Coronary artery (tissue), 2 donors: ENCODE measurements at regions not wholly inside any gene's neighbourhood (a gene's known extent, or its start where the extent isn't known, plus 50 kb on each side); places are given as distances from the start of the nearest gene placed in this dataset.

Experiments used
- DNase-seq: peaks from one replicate; pipeline ENCODE4 v3.0.0-alpha.2; 2017; ENCODE audit warnings: low spot score
- H3K27ac ChIP-seq, 2 donors: fragments of 200-600 bp; sonication (generic); one replicate each; pipeline ENCODE4 v1.5.1; 2016 to 2019
- H3K4me3 ChIP-seq: fragments of 200-600 bp; sonication (generic); 2 replicates; pipeline ENCODE4 v1.5.1; 2016; ENCODE audit warnings: mild to moderate bottlenecking, moderate library complexity
- CTCF ChIP-seq: fragments of 200-600 bp; sonication (generic); IDR thresholded peaks from one replicate; pipeline ENCODE4 v1.5.1; 2019; ENCODE audit warnings: antibody characterized with exemption

DNA sequence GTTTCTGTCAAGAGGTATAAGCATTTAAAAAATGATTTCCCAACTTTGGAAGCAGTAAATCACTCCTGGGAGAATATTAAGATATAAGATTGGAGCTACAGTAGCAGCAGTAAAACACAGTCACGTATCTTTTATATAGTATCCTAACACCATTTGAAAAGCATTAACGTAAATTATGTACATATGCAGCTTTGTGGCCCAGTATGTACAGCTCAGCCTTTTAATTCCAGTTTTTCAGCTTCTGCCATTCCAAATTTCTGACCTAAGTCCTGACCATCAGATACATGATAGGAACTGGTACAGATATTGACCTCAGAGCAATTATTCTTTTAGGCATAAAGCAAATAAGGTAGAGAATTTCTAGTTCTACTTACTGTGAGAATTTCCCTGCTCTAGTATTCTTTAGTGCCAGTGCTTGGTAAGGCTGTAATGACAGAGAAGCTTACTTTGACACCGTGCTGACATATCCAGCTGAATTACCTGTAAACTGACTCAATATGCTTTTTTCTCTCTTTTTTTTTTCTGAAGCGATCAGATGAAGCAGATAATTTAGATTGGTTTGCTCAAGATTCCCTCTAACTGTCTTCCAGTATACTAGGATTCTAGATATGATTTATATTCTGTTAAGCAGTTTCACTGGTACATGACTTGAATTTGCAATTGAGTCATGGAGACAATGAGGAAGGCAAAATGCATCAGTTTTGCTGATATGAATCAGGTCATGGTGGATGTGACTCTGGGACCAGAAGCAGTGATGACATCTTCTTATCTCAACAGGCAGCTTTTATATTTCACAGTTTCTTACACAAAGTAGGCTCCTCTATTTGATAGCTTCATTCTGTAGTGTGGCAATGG is 703.6 kb downstream of the SLITRK6 start:
- no peak for DNase-seq
- Histone ChIP-seq H3K27ac (no peak overlapping the region), H3K4me3 (no peak overlapping the region)
- TF ChIP-seq CTCF = no peak

- DNase-seq = no peak
- no peak for TF ChIP-seq CTCF
- Histone ChIP-seq H3K27ac (no peak overlapping the region), H3K4me3 (no peak overlapping the region)
Measured at GRCh38 chr13:85093808-85094207, 705.4 kb downstream of the SLITRK6 start.

GRCh38 chr13:85091631-85092234 is 707.5 kb downstream of the SLITRK6 start:
- Histone ChIP-seq H3K4me3 (no peak overlapping the region), H3K27ac (no peak overlapping the region)
- DNase-seq = no peak
- no peak for TF ChIP-seq CTCF

GRCh38 chr13:85089186-85089585 is 710.0 kb downstream of the SLITRK6 start:
- DNase-seq = no peak
- H3K27ac ChIP-seq = no peak overlapping the region
- TF ChIP-seq CTCF = no peak
- no peak overlapping the region for H3K4me3 ChIP-seq

DNA sequence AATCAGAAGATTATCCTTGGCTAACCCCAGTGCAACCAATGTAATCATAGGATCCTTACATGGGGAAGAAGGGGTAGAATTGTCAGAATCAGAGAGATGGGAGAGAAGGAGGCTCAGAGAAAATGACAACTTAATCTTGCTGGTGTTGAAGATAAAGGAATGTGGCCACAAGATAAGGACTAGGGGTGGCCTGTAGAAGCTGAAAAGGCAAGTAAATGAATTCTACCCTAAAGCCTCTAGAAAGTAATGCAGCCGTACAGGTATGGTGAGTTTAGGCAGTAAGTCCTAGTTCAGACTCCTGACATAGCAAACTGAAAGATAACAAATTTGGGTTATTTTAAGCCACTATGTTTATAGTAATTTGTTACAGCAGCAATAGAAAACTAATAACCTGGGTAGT is 718.5 kb downstream of the SLITRK6 start:
- no peak for TF ChIP-seq CTCF

DNA sequence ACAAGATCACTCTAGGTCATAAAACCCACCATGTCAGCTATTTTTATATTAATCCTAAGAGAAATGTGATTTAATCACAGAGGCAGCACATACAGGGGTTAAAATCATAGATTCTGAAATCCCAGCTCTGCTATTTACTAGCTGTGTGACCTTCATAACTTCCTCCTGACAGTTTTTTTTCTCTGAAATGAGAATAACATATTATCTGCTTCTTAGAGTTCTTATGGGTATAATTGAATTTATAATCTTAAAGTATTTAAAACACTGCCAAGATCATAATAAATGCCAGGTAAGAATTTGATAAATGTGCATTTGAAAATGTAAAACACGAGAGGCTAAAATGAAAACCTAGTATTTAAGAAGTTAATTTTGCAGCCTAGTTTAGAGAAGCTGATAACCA is 722.9 kb downstream of the SLITRK6 start:
- DNase-seq = no peak
- H3K4me3 ChIP-seq = no peak overlapping the region
- no peak for TF ChIP-seq CTCF
- H3K27ac ChIP-seq = no peak overlapping the region

More for the DNA sequence above, 718.5 kb downstream of the SLITRK6 start:
- H3K4me3 ChIP-seq = no peak overlapping the region
- no peak overlapping the region for H3K27ac ChIP-seq
- DNase-seq = no peak
